Mesothelial cell of epicardium (in vitro differentiated cells): ENCODE measurements at regions not wholly inside any gene's neighbourhood (a gene's known extent, or its start where the extent isn't known, plus 50 kb on each side); places are given as distances from the start of the nearest gene placed in this dataset.

Experiments used
- DNase-seq, 2 experiments: peaks; one replicate each; pipeline ENCODE4 v3.0.0; 2021; ENCODE audit warnings: low spot score in 2 of 2; ENCODE audit not compliant: unreplicated experiment in 2 of 2
- H3K27ac Mint-ChIP-seq: 2 replicates; pipeline ENCODE4 v1.8.0; 2021; ENCODE audit warnings: mixed read lengths
- H3K27me3 Mint-ChIP-seq: 2 replicates; pipeline ENCODE4 v1.8.0; 2021; ENCODE audit warnings: low read depth, mixed read lengths
- H3K36me3 Mint-ChIP-seq: 2 replicates; pipeline ENCODE4 v1.8.0; 2021; ENCODE audit warnings: mixed read lengths
- H3K4me1 Mint-ChIP-seq: 2 replicates; pipeline ENCODE4 v1.8.0; 2021; ENCODE audit warnings: mixed read lengths
- H3K4me3 Mint-ChIP-seq: 2 replicates; pipeline ENCODE4 v1.8.0; 2021; ENCODE audit warnings: mild to moderate bottlenecking, moderate library complexity, mixed read lengths
- H3K9me3 Mint-ChIP-seq: 2 replicates; pipeline ENCODE4 v1.8.0; 2021; ENCODE audit warnings: mixed read lengths
- TF ChIP-seq, protein P1 (sequence below): fragments of 200-600 bp; sonication (generic); IDR thresholded peaks from one replicate; pipeline ENCODE4 v1.5.0; 2021; ENCODE audit warnings: antibody characterized with exemption; ENCODE audit not compliant: unreplicated experiment

DNA sequence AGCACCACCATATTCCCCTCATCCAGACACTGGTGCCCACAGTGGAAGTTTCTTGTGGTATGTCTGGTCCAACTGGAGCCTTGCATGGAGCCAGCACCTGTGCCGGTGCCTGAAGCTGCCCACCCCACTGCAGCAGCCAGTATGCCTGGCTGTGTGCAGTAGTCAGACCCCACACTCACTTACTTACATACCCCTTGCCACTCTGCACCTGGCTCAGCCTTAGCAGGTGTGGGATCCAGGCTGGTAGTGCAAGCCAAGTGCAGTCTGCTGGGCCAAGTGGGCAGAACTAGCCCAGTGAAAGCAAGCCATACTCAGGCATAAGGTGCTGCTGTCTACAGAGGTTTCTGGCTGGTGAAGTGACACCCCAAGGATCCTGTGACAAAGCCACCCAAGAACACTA lies 871.4 kb upstream of the C9orf72 start:
- H3K36me3 Mint-ChIP-seq, result no peaks in the 10 kb centered on the region
- H3K4me1 Mint-ChIP-seq, result peaks cover 9% of the 10 kb centered on the region
- H3K27me3 Mint-ChIP-seq, result no peaks in the 10 kb centered on the region
- TF ChIP-seq, protein P1, sequence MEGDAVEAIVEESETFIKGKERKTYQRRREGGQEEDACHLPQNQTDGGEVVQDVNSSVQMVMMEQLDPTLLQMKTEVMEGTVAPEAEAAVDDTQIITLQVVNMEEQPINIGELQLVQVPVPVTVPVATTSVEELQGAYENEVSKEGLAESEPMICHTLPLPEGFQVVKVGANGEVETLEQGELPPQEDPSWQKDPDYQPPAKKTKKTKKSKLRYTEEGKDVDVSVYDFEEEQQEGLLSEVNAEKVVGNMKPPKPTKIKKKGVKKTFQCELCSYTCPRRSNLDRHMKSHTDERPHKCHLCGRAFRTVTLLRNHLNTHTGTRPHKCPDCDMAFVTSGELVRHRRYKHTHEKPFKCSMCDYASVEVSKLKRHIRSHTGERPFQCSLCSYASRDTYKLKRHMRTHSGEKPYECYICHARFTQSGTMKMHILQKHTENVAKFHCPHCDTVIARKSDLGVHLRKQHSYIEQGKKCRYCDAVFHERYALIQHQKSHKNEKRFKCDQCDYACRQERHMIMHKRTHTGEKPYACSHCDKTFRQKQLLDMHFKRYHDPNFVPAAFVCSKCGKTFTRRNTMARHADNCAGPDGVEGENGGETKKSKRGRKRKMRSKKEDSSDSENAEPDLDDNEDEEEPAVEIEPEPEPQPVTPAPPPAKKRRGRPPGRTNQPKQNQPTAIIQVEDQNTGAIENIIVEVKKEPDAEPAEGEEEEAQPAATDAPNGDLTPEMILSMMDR, result no peak
- H3K27ac Mint-ChIP-seq, result no peak overlapping the region
- H3K9me3 Mint-ChIP-seq, result peaks cover 5% of the 10 kb centered on the region
- H3K4me3 Mint-ChIP-seq, result no peak overlapping the region
- no peak for DNase-seq

DNA sequence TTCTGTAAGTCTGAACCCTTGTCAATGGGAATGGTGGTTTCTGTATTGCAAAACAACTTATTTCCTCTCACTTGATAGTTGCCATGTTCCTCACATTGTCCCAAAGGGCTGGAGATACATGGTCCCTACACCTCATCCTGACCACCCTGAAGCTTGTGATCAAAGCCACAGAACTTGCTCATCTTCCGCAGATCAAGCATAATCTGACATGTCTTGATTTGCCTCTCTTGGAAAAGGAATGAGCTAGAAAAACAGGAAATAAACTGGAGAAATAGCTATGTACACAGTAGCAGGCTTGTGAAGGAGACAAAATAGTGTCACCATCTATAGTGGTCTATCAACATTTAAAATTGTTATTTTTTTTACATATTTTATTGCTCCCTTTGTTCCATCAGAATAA lies 871.9 kb upstream of the C9orf72 start:
- no peak for DNase-seq
- H3K9me3 Mint-ChIP-seq, result peaks cover 5% of the 10 kb centered on the region
- H3K27me3 Mint-ChIP-seq, result no peaks in the 10 kb centered on the region
- no peak overlapping the region for H3K27ac Mint-ChIP-seq
- peaks cover 9% of the 10 kb centered on the region for H3K4me1 Mint-ChIP-seq
- TF ChIP-seq, protein P1, result no peak
- H3K4me3 Mint-ChIP-seq, result no peak overlapping the region
- H3K36me3 Mint-ChIP-seq, result no peaks in the 10 kb centered on the region

DNA sequence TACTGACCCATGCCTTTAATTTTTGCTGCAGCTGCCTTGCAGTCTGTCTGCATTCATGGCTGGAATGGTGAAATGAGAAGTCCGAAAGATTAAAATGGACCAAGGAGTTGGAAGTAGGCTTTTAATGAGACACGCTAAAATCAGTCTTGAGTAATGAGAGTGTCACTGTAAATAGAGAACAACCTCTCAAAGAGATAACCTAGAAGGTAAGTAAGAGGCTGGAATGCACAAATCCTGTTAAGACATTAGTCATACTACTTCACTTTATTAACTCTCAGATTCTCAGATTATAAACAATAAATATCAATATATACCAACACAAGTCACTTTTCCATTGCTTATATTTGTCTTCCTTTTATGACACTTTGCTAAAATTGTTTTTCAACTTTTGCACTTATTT lies 880.6 kb upstream of the C9orf72 start:
- H3K27me3 Mint-ChIP-seq, result no peaks in the 10 kb centered on the region
- H3K36me3 Mint-ChIP-seq, result no peaks in the 10 kb centered on the region
- no peak overlapping the region for H3K4me3 Mint-ChIP-seq
- peaks cover 8% of the 10 kb centered on the region for H3K4me1 Mint-ChIP-seq
- no peak overlapping the region for H3K27ac Mint-ChIP-seq
- TF ChIP-seq, protein P1, result no peak
- no peaks in the 10 kb centered on the region for H3K9me3 Mint-ChIP-seq
- no peak for DNase-seq

DNA sequence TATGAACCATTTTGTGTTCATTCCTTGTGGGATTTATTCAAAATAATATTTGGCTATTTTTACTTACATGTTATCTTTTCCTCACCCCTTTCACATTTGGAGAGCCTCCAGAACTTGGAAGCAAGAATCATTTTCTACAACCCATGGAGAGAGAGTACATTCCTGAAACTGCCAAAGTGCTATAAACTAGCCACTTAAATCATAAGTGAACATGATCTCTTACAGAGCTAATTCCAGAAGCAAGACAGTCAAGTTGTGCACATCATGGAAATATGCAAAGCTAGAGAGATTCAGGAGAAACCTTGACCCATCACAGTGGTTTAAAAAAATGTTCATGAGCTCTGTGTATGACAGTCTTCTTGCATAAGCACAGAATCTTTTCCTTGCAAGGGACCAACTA lies 883.6 kb upstream of the C9orf72 start:
- Mint-ChIP-seq H3K36me3 (no peaks in the 10 kb centered on the region), H3K27me3 (no peaks in the 10 kb centered on the region), H3K4me3 (no peak overlapping the region), H3K27ac (peak overlapping the region; percentile 71), H3K4me1 (peaks cover 25% of the 10 kb centered on the region), H3K9me3 (no peaks in the 10 kb centered on the region)
- TF ChIP-seq, protein P1, result no peak
- DNase-seq, result no peak

DNA sequence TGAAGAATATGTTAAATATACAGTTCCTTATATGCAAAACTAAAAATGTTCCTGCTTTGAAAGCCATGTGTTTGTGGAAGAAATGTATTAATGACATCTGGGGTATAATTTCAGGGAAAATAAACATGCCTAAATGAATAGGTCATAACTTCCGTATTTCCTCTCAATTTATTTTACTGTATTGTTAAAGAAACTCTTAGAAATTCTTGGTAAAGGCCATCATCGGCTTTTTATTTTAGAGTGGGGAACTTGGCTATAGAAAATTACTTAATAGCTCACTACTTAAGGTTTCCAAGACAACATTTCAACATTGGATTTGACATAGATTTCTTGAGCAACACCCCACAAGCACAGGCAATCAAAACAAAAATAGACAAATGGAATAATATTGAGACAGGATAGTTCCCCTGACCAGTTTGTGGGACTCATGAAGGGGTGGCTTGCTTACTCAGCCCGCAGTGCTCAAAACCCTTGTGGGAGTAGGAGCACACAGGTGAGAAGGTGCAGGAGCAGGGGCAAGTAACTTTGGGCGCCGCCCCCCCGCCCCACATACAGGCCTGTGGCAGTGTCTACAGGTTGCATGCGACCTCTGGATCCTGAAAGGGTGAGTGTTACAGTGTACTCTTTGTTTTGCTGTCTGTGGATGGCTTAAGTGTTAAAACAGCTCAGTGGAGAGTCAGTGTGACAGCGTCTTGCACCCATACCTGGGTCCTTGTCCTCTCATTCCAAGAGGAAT lies 891.4 kb upstream of the C9orf72 start:
- DNase-seq, result no peak
- Mint-ChIP-seq H3K4me1 (peaks cover 18% of the 10 kb centered on the region), H3K9me3 (peaks cover 24% of the 10 kb centered on the region), H3K36me3 (peaks cover 7% of the 10 kb centered on the region), H3K27ac (no peak overlapping the region), H3K27me3 (no peaks in the 10 kb centered on the region), H3K4me3 (no peak overlapping the region)
- TF ChIP-seq, protein P1, result no peak

DNA sequence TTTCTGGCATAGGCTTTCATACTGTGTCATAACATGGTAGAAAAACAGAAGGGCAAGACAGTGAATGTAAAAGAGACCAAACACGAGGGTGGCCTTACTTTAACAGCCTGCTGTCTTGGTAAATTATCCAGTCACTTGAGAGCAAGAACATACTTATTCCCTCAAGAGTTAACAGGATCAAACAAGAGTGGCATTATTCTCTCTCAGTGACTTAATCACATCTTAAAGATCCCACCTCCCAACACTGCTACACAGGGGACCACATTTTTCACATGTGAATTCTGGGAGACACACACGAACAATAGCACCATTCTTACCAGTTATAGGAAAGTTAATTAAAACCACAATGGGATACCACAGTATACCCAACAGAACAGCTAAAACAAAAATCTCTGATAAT lies 898.0 kb upstream of the C9orf72 start:
- TF ChIP-seq, protein P1, result no peak
- Mint-ChIP-seq H3K36me3 (peaks cover 1% of the 10 kb centered on the region), H3K4me3 (no peak overlapping the region)

More for the DNA sequence above, 898.0 kb upstream of the C9orf72 start:
- no peak for DNase-seq
- no peak overlapping the region for H3K27ac Mint-ChIP-seq
- H3K9me3 Mint-ChIP-seq, result peaks cover 15% of the 10 kb centered on the region
- H3K27me3 Mint-ChIP-seq, result no peaks in the 10 kb centered on the region
- no peaks in the 10 kb centered on the region for H3K4me1 Mint-ChIP-seq
